Muscle of arm (tissue), 1 donor: ENCODE measurements at regions not wholly inside any gene's neighbourhood (a gene's known extent, or its start where the extent isn't known, plus 50 kb on each side); places are given as distances from the start of the nearest gene placed in this dataset.

ENCODE experiments used
- DNase-seq: peaks from one replicate; pipeline ENCODE4 v3.0.0-alpha.2; 2013

DNA sequence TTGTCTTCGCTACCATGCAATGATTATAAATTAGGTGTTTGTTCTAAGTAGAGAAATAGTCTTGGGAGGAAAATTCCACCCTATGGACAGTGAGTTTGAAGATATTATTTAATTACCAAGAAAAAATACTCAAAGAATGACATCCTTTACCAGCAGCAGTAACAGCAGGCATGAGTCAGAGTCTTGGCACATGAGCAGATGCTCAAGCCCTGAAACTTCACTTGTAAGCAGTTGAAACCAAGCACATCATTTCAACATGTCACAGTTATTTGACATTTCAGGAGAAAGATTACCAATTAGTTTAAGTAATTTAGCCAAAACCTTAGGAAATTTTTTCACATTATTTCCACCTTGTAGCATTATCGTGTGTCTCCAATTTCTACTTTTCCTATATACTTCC, 99.2 kb downstream of the C12orf50 start:
- no peak for DNase-seq

GRCh38 chr12:87929346-87929745, 99.9 kb downstream of the C12orf50 start:
- no peak for DNase-seq

- DNase-seq = no peak
Measured at GRCh38 chr12:87928031-87928430, 101.2 kb downstream of the C12orf50 start.

GRCh38 chr12:87925021-87925420, 104.2 kb downstream of the C12orf50 start:
- no peak for DNase-seq

GRCh38 chr12:87924149-87924548, 105.1 kb downstream of the C12orf50 start:
- no peak for DNase-seq

DNA sequence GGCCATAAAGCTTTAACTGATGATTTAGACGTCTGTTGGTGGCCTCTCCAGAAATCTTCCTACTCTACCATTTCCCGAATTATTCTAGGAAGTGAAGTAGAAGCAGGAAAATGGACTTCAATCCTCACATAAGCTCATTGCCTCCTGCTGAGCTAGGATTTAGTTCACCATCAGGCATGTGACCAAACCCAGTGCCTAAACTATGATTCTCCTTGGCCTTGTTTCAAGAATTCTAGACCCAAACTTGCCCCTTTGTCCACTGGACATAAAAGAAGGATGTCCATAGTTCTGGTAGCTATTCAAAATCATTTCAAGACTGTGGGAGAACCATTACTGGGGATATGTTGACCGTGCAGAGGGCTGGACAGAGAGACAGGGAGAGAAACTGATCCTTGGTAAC, 105.8 kb downstream of the C12orf50 start:
- no peak for DNase-seq

DNA sequence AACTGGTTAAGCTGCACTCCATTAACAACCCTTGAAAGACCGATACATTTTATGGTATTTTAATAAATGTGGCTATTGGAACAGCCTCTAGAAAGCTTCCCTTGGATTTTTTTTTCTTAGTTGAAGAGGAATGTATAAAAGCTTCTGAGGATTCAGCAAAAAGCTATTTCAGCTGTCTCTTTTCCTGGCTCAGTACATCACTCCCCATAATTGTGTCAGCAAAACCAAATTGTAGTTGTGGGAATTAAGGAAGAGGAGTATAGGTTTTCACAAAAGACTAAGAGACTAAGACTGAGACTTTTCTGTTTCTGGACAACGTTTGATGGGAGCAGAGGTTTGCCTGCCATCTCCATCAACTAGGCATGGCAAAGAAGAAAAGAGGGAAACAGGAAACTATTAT, 106.5 kb downstream of the C12orf50 start:
- peak; percentile 55 for DNase-seq

DNA sequence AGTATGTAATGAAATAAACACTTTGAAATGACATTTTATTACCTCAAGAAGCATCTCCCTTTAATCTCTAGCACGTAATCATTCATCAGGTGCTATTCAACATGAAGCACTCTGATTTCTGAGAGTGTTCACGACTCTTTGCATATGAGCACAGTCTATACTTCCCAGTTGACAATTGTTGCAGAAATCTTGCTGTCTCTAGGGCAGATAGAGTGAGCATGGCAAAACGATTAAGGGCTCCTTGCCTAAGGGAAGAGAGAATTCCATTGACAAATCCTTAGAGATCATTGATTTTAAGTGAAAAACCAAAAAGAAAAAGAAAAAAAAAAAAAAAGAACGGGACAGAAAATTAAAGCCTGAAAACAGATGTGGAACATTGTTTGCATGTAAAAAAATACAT, 107.6 kb downstream of the C12orf50 start:
- DNase-seq = no peak

DNA sequence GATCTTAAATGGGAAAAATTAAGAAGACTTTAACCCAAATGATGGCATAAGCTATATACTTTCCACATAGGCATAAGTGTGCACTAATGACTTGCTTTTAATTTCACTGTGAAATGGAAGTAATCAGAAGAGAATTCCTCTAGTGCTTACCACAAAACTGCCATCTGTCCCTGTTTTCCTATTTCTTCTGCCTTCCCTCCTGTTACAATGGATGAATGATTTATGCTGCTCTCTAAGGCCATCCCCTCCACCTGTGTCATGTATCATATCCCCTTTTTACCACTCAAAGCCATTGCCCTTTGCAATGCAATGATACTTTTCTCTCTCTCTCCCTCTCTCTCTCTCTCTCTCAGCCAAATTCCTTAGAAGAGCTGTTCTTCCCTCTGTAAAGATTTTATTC, 109.1 kb downstream of the C12orf50 start:
- DNase-seq = no peak

DNA sequence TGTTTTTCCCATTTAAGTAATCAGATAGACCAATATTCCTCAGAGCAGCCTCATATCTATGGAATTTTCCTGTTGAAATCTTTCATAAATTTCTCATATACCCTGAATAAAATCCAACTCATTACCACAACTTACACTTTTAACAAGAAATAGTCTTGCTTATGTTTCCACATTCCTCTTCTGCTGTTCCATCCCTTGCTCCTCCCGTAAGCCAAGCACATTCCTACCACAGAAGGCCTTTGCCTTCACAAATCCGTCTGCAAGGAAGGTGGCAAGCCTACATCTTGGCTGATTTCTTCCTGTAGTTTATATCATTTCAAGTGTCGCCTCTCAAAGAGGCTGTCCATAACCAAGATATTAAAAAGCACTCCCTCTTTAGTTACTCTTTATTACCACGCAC, 127.7 kb downstream of the C12orf50 start:
- DNase-seq = no peak

GRCh38 chr12:87897662-87898061, 131.5 kb downstream of the C12orf50 start:
- DNase-seq = no peak

DNA sequence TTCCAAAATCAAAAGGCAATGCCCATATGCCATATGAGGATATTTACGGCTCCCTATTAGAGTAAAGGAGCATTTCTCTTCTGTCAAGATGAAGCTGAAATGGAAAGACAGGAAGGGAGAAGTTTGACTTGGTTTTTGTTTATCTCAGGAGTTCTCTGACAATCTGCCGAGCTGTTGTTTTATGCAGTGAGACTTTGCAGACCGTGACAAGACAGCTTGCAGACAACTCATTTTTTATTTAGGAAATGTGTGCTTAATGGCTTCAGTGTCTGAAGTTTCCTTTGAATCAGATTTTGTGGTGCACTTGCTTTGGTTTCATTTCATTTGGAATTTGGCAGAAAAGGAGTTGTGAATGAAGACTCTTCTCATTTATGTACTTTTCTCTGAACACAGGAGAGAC, 145.4 kb downstream of the C12orf50 start:
- DNase-seq = no peak

DNA sequence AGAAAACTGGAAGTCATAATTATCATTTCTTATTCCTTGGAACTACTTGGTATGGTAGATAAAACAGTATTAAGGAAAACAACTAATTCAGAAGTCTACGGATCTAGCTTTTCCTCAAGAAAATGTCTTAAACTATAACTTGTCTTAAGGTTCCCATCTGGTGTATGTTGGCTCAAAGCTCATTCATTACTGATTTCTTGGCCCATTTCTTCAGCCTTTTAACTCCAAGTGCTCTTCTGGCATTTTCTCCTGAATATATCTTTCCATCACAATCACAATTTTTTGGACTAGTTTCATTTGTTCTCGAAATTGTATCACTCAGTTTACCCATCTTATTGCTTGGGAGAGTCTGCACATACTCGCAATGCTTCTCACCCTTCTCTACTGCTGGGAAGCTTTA, 150.1 kb downstream of the C12orf50 start:
- no peak for DNase-seq

GRCh38 chr12:87870493-87871460, 158.4 kb downstream of the C12orf50 start:
- DNase-seq = no peak

DNA sequence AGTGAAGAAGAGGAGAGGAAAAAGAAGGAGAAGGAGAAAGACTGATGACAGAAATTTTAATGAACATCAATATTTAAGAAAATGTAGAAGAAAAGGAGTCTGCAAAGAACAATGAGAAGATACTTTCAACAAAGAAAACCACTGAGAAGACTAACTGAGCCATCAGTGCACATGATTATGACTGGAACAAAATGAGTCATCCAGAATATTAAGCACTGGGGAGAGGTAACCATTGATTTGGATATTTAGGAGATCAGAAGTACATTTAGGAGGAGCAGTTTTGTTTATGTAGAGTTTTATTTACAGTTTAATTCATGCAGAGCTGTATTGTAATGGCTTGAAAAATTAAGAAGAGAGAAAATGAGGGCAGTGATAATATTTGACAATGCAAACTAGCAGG, 159.1 kb downstream of the C12orf50 start:
- DNase-seq = no peak

GRCh38 chr12:87866578-87867292, 162.5 kb downstream of the C12orf50 start:
- no peak for DNase-seq

DNA sequence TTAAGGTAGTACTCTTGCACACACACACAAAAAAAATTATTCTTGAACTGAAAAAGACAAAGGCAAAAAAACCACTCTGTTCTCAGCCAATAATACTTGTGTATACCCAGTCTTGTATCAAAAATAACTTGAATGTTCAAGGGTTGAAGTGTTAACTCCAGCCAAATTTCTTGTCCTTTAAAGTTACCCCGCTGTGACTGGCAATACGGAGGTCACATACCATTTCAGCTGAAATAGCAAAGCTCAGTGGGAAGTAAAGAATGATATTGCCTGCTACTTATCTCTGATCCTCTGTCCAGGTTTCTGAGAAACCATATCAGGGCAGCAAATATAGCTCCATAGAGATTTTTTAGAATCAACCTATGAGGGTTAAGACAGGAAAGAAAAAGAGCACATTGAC, 167.4 kb downstream of the C12orf50 start:
- DNase-seq = no peak

DNA sequence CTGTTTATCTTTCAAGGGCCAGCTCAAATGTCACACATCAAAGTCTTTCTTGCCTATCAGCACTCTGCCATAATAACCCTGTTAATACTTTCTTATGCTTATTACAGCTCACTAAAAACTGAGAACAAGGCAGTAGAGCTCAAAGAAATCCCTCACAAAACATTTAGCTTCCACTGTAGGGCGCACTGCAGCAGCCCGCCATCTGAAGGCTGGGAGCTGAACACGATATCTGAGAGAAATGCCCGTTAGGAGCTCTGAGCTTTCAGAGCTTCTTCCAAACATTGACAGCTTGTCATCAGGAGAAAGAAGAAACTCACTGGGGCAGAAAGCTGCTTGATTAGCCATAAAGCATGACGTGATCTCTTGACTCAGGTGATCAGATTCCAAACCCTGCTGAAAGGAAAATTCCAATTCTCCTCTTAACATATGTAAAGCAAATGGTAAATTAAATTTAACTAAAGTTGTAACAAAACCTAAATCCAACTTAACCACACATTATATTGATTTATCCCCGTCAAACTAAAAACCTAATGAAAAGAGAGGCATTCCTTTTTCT, 175.7 kb downstream of the C12orf50 start:
- DNase-seq = no peak

GRCh38 chr12:87849074-87849473, 180.1 kb downstream of the C12orf50 start:
- no peak for DNase-seq

- DNase-seq = peak; percentile 72
Measured at GRCh38 chr12:87848248-87848868, 180.8 kb downstream of the C12orf50 start.

GRCh38 chr12:87847147-87847546, 182.1 kb downstream of the C12orf50 start:
- no peak for DNase-seq

DNA sequence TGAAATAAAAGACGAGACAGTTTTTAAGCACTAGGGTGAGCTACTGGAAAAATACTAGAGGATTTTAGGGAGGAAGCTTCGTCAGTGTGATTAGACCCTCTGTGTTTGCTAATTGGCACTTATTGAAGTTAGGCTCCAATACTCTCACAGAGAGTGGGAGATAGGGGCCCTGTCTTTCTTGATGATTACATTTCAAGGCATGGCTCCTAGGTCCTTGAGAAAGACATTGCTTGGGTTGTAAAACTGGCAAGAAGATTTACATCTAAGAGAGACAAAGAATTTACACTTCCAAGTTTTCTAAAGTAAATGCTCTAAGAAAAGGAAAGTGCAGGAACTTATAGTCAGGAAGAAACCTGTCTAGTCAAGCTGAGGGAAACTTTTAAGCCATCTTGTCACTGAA, 183.2 kb downstream of the C12orf50 start:
- no peak for DNase-seq
